ENCODE measurements at regions not wholly inside any gene's neighbourhood (a gene's known extent, or its start where the extent isn't known, plus 50 kb on each side); places are given as distances from the start of the nearest gene placed in this dataset.

GRCh38 chr2:155663265-155663664, 669.3 kb downstream of the NR4A2 start:
- no peak for DNase-seq (ENCODE audit: low spot score)
- Histone ChIP-seq H3K27me3 (ENCODE audit: insufficient read depth) (no peaks in the 10 kb centered on the region), H3K9me2 (ENCODE audit: insufficient read depth) (no peaks in the 10 kb centered on the region), H3K4me1 (ENCODE audit: insufficient read depth) (no peaks in the 10 kb centered on the region), H3K79me2 (replicated peaks; ENCODE audit: insufficient read depth) (no peaks in the 10 kb centered on the region), H3K27ac (ENCODE audit: low read depth) (no peak overlapping the region), H3F3A (replicated peaks; ENCODE audit: low read depth) (no peaks in the 10 kb centered on the region), H4K20me1 (replicated peaks; ENCODE audit: insufficient read depth) (no peaks in the 10 kb centered on the region), H3K4me2 (no peak overlapping the region), H3K36me3 (ENCODE audit: insufficient read depth) (no peaks in the 10 kb centered on the region), H3K4me3 (no peak overlapping the region), H2AFZ (no peak overlapping the region)
- TF ChIP-seq STAT1 (IDR thresholded peaks at IDR 0.05; ENCODE audit: unreplicated experiment): no peak
- TF ChIP-seq REST (IDR thresholded peaks at IDR 0.05; ENCODE audit: unreplicated experiment): no peak
- no peak for TF ChIP-seq EZH2phosphoT487 (IDR thresholded peaks at IDR 0.05; ENCODE audit: unreplicated experiment)
- no peak for TF ChIP-seq ETS1 (IDR thresholded peaks at IDR 0.05)
- no peak for TF ChIP-seq EZH2 (IDR thresholded peaks at IDR 0.05; ENCODE audit: low read depth, unreplicated experiment)
- H3K27ac Mint-ChIP-seq: no peak overlapping the region
- no peaks in the 10 kb centered on the region for H3K36me3 Mint-ChIP-seq (ENCODE audit: low read depth)
- H3K4me1 Mint-ChIP-seq: no peaks in the 10 kb centered on the region
- no peaks in the 10 kb centered on the region for H3K27me3 Mint-ChIP-seq (ENCODE audit: insufficient read depth, low read depth, poor library complexity)
- no peak for ATAC-seq
- no peak overlapping the region for H3K4me3 Mint-ChIP-seq
- H3K9me3 Mint-ChIP-seq: no peaks in the 10 kb centered on the region

GRCh38 chr2:155662224-155662623, 670.3 kb downstream of the NR4A2 start:
- ATAC-seq (no peak), DNase-seq (ENCODE audit: low spot score) (no peak)
- no peak overlapping the region for H3K4me3 ChIP-seq
- no peaks in the 10 kb centered on the region for H4K20me1 ChIP-seq (replicated peaks; ENCODE audit: insufficient read depth)
- H2AFZ ChIP-seq: no peak overlapping the region
- Mint-ChIP-seq H3K9me3 (no peaks in the 10 kb centered on the region), H3K4me3 (no peak overlapping the region), H3K27me3 (ENCODE audit: insufficient read depth, low read depth, poor library complexity) (no peaks in the 10 kb centered on the region), H3K36me3 (ENCODE audit: low read depth) (no peaks in the 10 kb centered on the region), H3K27ac (no peak overlapping the region), H3K4me1 (no peaks in the 10 kb centered on the region)
- H3K4me1 ChIP-seq (ENCODE audit: insufficient read depth): no peaks in the 10 kb centered on the region
- no peak for TF ChIP-seq POLR2AphosphoS5 (IDR thresholded peaks at IDR 0.05; ENCODE audit: low read depth)
- no peak overlapping the region for H3K4me2 ChIP-seq
- no peaks in the 10 kb centered on the region for H3K36me3 ChIP-seq (ENCODE audit: insufficient read depth)
- no peak overlapping the region for H3K27ac ChIP-seq (ENCODE audit: low read depth)
- no peaks in the 10 kb centered on the region for H3F3A ChIP-seq (replicated peaks; ENCODE audit: low read depth)
- H3K79me2 ChIP-seq (replicated peaks; ENCODE audit: insufficient read depth): no peaks in the 10 kb centered on the region
- H3K9me2 ChIP-seq (ENCODE audit: insufficient read depth): no peaks in the 10 kb centered on the region
- H3K27me3 ChIP-seq (ENCODE audit: insufficient read depth): no peaks in the 10 kb centered on the region

- Mint-ChIP-seq H3K27ac (no peak overlapping the region), H3K4me3 (no peak overlapping the region), H3K27me3 (ENCODE audit: insufficient read depth, low read depth, poor library complexity) (no peaks in the 10 kb centered on the region), H3K4me1 (no peaks in the 10 kb centered on the region), H3K9me3 (no peaks in the 10 kb centered on the region), H3K36me3 (ENCODE audit: low read depth) (no peaks in the 10 kb centered on the region)
- Histone ChIP-seq H3K79me2 (replicated peaks; ENCODE audit: insufficient read depth) (no peaks in the 10 kb centered on the region), H2AFZ (no peak overlapping the region), H3K27ac (ENCODE audit: low read depth) (no peak overlapping the region), H3K9me2 (ENCODE audit: insufficient read depth) (no peaks in the 10 kb centered on the region), H3F3A (replicated peaks; ENCODE audit: low read depth) (no peaks in the 10 kb centered on the region), H3K36me3 (ENCODE audit: insufficient read depth) (no peaks in the 10 kb centered on the region), H3K27me3 (ENCODE audit: insufficient read depth) (no peaks in the 10 kb centered on the region), H3K4me1 (ENCODE audit: insufficient read depth) (no peaks in the 10 kb centered on the region), H3K4me3 (no peak overlapping the region), H4K20me1 (replicated peaks; ENCODE audit: insufficient read depth) (no peaks in the 10 kb centered on the region), H3K4me2 (no peak overlapping the region)
- ATAC-seq (no peak), DNase-seq (ENCODE audit: low spot score) (no peak)
- no peak for TF ChIP-seq EZH2phosphoT487 (IDR thresholded peaks at IDR 0.05; ENCODE audit: unreplicated experiment)
- no peak for TF ChIP-seq CREB1 (CRISPR knock-in tag; IDR thresholded peaks at IDR 0.05; ENCODE audit: low read depth)
- no peak for TF ChIP-seq CTCF (conservative IDR thresholded peaks at IDR 0.05; ENCODE audit: low read depth in 2 of 2)
- TF ChIP-seq POLR2AphosphoS5 (IDR thresholded peaks at IDR 0.05; ENCODE audit: low read depth): no peak
- TF ChIP-seq ETS1 (IDR thresholded peaks at IDR 0.05): no peak
- no peak for TF ChIP-seq STAT1 (IDR thresholded peaks at IDR 0.05; ENCODE audit: unreplicated experiment)
- TF ChIP-seq ZNF331 (CRISPR knock-in tag; IDR thresholded peaks at IDR 0.05; ENCODE audit: low read depth): no peak
- TF ChIP-seq JUNB (IDR thresholded peaks at IDR 0.05; ENCODE audit: unreplicated experiment): no peak
- no peak for TF ChIP-seq EZH2 (IDR thresholded peaks at IDR 0.05; ENCODE audit: low read depth, unreplicated experiment)
These were observed 679.3 kb downstream of the NR4A2 start for GRCh38 chr2:155653176-155653575.

All from GM23338 (cell line).